ENCODE measurements at regions not wholly inside any gene's neighbourhood (a gene's known extent, or its start where the extent isn't known, plus 50 kb on each side); places are given as distances from the start of the nearest gene placed in this dataset.
A peak's percentile ranks its signal among the peaks of the same experiment; 100 is the strongest.

GRCh38 chr4:171142045-171142444 lies 671.2 kb upstream of the GALNTL6 start:
- DNase-seq = no peak

- DNase-seq = no peak
Observed at GRCh38 chr4:171130256-171130801, 682.9 kb upstream of the GALNTL6 start.

DNA sequence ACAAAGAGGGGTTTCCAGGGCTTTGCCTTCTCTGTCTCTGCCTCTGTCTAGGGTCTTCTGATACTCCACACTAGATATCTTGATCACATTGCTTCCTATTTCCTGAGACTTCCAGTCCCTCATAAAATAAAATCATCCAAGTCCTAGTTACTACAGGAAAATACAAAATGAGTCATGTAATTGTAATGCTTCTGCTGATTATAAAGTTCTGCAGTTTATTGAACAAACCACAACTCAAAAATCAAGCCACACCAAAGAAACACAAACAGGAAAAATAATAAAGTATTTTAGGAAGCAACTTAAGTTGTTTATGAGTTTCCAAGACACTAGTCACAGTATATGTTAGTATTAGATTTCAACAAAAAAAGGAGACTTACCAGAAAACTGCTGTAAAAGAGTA lies 695.1 kb upstream of the GALNTL6 start:
- no peak for DNase-seq

DNA sequence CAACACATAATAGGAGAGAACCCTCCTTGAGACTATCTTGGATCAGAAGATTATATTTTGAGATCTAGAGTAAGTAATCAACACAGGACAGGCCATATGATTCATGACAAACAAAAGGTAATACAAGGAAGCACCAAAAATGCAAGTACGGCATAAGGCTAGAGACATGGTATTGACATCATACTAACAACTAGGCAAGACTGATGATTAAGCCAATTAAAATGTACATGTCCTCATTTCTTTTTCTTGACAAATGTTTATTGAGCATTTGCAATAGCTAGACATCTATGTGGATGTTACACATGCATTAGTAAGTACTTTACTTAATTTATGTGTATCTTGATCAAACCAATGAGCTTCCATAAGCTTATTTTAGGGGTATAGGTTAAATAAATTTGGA lies 695.7 kb upstream of the GALNTL6 start:
- no peak for DNase-seq

GRCh38 chr4:171101845-171102244 lies 711.4 kb upstream of the GALNTL6 start:
- no peak for DNase-seq

DNA sequence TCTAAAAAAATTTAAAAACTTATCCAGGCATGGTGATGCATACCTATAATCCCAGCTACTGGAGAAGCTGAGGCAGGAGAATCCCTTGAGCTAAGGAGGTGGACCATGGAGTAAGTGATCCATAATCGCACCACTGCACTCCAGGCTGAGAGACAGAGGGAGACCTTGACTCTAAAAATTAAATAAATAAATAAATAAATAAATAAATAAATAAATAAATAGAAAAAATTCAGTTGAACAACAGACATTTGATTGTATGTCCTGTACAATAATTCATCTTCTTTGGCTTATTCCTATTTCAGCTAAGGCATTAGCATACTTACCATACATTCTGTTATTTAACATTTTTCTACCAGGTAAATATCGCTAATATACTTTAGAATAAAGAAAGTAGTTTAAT lies 726.1 kb upstream of the GALNTL6 start:
- no peak for DNase-seq

DNA sequence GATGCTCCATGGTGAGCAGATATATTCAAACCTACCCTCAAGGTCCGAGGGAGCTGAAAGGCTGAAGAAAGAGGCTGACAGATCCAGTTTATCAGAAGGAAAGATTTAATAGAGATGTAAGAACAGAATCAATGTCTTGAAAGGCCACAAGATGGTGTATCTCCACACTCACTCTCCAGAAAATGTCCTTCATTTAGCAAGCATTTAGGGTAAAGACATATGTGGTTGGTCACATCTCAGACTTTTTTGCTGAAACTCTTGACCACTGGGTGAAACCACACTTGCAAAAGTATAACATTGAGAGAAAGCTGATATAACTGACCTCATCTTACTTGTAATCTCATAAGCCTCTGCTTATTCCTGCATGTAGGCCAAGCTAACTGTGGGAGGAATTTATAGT lies 745.8 kb upstream of the GALNTL6 start:
- no peak for DNase-seq

DNA sequence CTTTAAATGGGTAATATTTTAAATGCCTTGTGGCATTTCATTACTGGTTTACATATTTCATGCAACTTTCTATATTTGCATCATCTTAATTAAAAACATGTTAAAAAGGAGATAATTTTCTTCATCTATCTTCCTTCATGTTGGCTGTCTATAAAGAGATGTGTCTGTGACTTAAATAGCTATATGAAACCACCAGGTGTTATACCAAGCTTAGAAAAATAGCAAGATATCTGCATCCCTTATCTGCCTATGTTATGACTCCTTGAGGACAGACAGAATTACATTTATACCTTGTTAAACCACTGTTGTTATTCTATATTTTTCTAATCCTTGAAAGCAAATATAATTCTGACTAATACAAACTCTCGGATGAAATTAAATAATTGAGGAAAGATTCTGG lies 763.8 kb upstream of the GALNTL6 start:
- DNase-seq = no peak

- DNase-seq = no peak
Observed at GRCh38 chr4:171042989-171043524, 770.1 kb upstream of the GALNTL6 start.

DNA sequence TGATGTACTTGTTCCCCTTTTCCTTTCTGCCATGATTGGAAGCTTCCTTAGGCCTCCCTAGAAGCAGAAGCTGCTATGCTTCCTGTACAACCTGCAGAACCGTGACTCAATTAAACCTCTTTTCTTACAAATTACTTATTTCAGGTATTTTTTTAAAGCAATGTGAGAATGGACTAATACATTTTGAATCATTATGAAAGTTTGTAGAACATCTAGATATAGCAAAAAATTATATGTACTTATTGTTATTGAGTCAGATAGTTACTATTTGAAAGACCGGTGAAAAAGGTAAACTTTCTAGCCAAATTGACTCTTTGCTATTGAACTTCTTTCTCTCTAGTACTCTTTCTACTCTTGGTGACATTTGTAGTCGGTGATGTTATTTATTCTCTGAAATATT lies 777.3 kb upstream of the GALNTL6 start:
- no peak for DNase-seq

DNA sequence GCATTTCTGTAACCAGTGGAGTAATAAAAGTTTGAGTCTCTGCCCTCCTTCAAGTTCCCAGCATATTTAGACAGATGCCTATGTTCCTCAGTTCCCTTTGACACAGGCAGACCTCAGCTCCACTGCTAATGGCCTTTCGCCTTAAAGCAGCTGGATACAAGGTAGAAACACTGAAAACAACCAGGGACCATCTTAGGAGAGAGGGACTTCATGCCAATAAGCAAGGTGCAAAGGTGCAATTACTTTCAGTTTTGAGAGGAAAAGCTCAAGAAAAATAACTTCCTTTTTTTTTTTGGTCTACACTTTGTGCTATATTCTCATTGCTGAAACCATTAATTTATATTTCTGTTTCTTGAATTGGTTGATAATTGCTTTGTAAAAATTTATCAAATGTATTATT lies 781.9 kb upstream of the GALNTL6 start:
- DNase-seq = no peak

DNA sequence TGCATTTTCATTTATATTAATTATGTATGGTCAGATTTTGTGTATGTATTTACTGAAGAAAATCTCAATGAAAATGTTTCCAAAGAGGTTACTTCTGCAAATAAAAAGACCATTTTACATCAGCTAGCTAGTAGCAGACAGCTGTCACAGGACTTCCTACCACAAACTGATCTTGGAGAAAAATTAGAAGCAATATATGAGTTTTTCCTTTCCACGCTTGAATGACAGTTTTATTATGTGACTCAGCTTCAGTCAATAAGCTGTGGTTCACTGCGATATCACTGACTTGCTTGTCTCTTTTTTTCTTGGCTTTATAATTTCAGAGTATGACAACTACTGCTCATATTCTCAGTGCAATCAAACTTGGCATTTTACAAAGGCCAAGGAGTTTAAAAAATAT lies 787.4 kb upstream of the GALNTL6 start:
- peak; percentile 11 to 26 for DNase-seq

GRCh38 chr4:171025343-171025742 lies 787.9 kb upstream of the GALNTL6 start:
- no peak for DNase-seq

DNA sequence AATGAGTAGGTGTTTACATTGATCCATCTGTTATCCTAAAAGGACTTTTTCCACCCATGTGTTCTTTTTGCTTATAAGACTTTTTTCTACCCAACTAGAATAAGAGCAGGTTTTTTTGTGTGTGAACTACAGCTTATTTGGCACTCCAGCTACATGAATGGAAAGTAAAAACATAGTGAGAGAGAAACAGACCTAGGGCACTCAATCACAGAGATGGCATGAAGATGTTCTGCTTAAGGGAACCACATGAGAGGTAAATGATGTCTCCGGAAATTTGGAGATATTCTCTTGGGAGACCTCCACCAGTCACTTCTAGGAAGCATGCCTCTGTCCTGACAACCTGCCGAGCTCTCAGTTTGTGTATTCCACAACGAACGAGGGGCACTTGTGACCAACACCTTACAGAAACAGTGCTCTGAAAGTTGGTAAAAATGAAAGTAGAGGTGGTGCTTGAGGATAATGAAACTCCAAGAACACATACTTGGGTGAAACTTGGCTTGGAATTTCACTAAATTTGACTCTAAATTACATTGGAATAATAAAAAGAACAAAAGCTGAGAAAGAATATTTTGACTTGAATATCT lies 788.4 kb upstream of the GALNTL6 start:
- DNase-seq = no peak

DNA sequence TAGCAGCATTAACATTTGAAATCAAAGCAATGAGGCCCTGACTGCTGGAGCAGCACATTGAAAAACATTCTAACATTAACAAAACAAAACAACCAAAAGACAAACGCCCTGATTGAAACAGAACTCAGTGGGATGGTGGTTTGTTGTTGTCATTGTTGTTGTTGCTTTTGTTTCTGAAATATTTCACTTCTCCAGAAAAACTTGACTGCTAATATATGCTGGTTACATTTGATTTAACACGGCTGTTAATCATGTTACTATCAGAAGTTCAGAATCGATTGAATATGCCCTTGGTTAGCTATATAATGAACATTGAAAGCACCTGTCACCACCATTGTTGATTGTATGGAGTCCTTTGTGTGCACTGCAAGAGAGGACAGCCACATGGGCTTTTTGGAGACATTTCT lies 790.4 kb upstream of the GALNTL6 start:
- no peak for DNase-seq

DNA sequence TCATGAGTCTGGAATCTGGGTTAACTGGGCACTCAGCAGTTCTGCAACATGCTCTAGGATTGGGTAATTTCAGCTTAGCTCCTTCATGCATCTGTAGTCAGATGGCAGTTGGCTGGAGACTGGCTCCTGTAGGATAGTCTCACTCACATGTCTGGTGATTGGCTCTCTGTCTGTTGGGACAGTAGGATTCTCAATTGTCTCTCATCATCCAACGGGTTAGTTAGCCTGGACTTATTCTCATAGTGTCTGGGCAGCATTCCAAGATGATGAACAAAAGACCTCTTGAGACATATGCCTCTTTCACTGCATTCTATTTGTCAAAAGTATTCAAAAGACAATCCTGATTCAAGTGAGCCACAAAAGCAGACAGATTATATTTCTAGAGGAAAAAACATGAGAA lies 795.6 kb upstream of the GALNTL6 start:
- no peak for DNase-seq

DNA sequence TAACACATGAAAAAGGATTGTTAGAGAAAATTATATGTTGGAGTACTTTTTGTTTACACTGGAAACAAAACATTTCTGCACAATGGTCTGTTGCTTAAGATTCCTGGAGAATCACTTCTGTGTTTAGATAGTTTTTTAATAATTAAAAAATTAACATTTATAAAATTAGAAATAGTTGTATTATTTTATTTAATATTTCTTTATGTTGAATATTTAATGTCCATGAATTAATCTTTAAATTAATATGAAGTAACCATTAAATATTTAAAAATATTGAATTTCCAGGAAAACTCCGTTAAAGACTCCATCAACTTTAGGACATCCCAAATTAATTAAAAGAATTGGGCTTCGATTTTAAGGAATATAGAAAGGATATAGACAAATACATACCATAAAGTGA lies 797.1 kb upstream of the GALNTL6 start:
- no peak for DNase-seq

GRCh38 chr4:171015441-171015840 lies 797.8 kb upstream of the GALNTL6 start:
- DNase-seq = no peak

GRCh38 chr4:171007618-171008390 lies 805.4 kb upstream of the GALNTL6 start:
- no peak for DNase-seq

- no peak for DNase-seq
Observed at GRCh38 chr4:171002246-171002645, 811.0 kb upstream of the GALNTL6 start.

- peak; percentile 48 to 60 for DNase-seq
Observed at GRCh38 chr4:170990989-170991589, 822.1 kb upstream of the GALNTL6 start.

- DNase-seq = no peak
Observed at GRCh38 chr4:170988446-170988845, 824.8 kb upstream of the GALNTL6 start.

GRCh38 chr4:170979736-170980135 lies 833.5 kb upstream of the GALNTL6 start:
- DNase-seq = no peak

DNA sequence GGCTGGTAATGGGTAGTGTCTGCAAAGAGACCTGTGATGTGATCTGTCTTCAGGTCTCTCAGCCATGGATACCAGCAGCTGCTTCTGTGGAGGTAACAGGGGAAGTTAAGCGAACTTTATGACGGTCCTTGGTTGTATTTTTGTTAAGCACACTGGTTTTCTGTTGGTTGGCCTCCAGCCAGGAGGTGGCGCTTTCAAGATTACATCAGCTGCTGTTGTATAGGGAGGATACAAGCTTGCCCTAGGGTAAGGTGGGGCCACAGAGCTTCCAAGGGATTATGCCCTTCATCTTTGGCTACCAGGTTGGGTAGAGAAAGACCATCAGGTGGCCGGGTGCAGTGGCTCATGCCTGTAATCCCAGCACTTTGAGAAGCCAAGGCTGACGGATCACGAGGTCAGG lies 834.2 kb upstream of the GALNTL6 start:
- DNase-seq = no peak

Measured in inflammatory macrophage (primary cell).